ENCODE measurements at regions not wholly inside any gene's neighbourhood (a gene's known extent, or its start where the extent isn't known, plus 50 kb on each side); places are given as distances from the start of the nearest gene placed in this dataset.

DNA sequence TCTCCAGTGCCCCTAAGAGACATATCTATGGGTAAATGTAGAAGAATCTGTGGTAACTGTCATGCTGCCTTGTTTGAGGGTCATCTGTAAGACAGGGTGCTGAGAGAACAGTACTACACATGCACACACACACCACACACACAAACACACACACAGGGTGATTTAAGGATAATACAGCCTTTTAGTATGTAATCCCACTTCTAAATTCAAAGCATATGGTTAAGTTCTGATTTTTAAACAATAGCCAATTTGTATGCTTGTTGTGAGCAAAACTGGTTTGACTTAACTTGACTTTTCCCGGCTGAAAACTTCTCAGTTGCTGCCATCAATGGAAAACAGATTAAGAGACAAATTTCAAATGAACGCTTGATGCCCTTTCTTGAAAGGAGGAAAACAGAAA is 241.8 kb downstream of the ADGRG6 start:
- H3K27ac ChIP-seq = no peak overlapping the region
- TF ChIP-seq CTCF (conservative IDR thresholded peaks at IDR 0.05) = no peak

GRCh38 chr6:142544199-142544838 is 242.5 kb downstream of the ADGRG6 start:
- no peak for TF ChIP-seq CTCF (conservative IDR thresholded peaks at IDR 0.05)
- H3K27ac ChIP-seq = no peak overlapping the region

GRCh38 chr6:142545147-142545546 is 243.3 kb downstream of the ADGRG6 start:
- TF ChIP-seq CTCF (conservative IDR thresholded peaks at IDR 0.05) = no peak
- H3K27ac ChIP-seq = no peak overlapping the region

GRCh38 chr6:142548566-142548965 is 246.8 kb downstream of the ADGRG6 start:
- no peak for TF ChIP-seq CTCF (conservative IDR thresholded peaks at IDR 0.05)
- no peak overlapping the region for H3K27ac ChIP-seq

GRCh38 chr6:142550310-142551063 is 248.7 kb downstream of the ADGRG6 start:
- no peak for TF ChIP-seq CTCF (conservative IDR thresholded peaks at IDR 0.05)
- no peak overlapping the region for H3K27ac ChIP-seq

GRCh38 chr6:142551274-142551811 is 249.5 kb downstream of the ADGRG6 start:
- no peak overlapping the region for H3K27ac ChIP-seq
- no peak; the same call in 1 of the 2 replicates for TF ChIP-seq CTCF (conservative IDR thresholded peaks at IDR 0.05)

DNA sequence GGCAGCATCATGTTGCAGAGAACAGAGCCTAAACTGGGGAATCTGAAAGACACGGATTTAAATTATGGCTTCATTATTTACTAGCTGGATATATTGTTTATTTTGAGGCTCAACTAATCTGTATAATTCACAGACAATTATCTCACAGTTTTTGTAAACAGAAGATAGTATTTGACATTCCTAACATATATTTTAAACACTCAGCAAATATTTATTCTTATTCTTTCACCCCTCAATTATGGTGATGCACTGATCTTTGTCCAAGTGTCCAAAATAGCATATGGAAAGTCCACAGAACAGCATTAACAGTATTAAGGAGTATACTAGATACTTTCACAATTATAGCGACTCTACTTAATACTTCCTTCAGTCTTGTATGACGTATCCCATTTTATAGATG is 257.0 kb downstream of the ADGRG6 start:
- no peak overlapping the region for H3K27ac ChIP-seq
- no peak for TF ChIP-seq CTCF (conservative IDR thresholded peaks at IDR 0.05)
